MM.1S (cell line): ENCODE measurements at regions not wholly inside any gene's neighbourhood (a gene's known extent, or its start where the extent isn't known, plus 50 kb on each side); places are given as distances from the start of the nearest gene placed in this dataset.

Source experiments
- DNase-seq: peaks from one replicate; pipeline ENCODE4 v3.0.0-alpha.2; 2015
- H2AFZ ChIP-seq: fragments of 300-600 bp; sonication (generic); 2 replicates; pipeline ENCODE4 v1.6.0; 2016; ENCODE audit warnings: antibody characterized with exemption, low read length
- H3F3A ChIP-seq: fragments of 300-600 bp; sonication (generic); 2 replicates; pipeline ENCODE4 v1.6.1; 2016; ENCODE audit warnings: mild to moderate bottlenecking, antibody characterized with exemption, low read length, moderate library complexity, mixed read lengths; ENCODE audit not compliant: insufficient read depth
- H3K27ac ChIP-seq: fragments of 300-600 bp; sonication (generic); 2 replicates; pipeline ENCODE4 v1.5.1; 2016; ENCODE audit warnings: mild to moderate bottlenecking, low read length
- H3K27me3 ChIP-seq: fragments of 300-600 bp; sonication (generic); replicated peaks from 2 replicates; pipeline ENCODE4 v1.6.0; 2016; ENCODE audit warnings: low read length; ENCODE audit not compliant: insufficient read depth
- H3K36me3 ChIP-seq: fragments of 300-600 bp; sonication (generic); replicated peaks from 2 replicates; pipeline ENCODE4 v1.6.1; 2016; ENCODE audit warnings: mild to moderate bottlenecking, low read length, mixed read lengths; ENCODE audit not compliant: insufficient read depth
- H3K4me1 ChIP-seq: fragments of 300-600 bp; sonication (generic); 2 replicates; pipeline ENCODE4 v1.6.1; 2016; ENCODE audit warnings: low read length, mixed read lengths
- H3K4me2 ChIP-seq: fragments of 300-600 bp; sonication (generic); 2 replicates; pipeline ENCODE4 v1.6.0; 2016; ENCODE audit warnings: low read depth, low read length
- H3K4me3 ChIP-seq: fragments of 300-600 bp; sonication (generic); 2 replicates; pipeline ENCODE4 v1.5.1; 2016; ENCODE audit warnings: low read length, mixed read lengths
- H3K79me2 ChIP-seq: fragments of 300-600 bp; sonication (generic); 2 replicates; pipeline ENCODE4 v1.6.1; 2016; ENCODE audit warnings: mixed run types, low read length, mixed read lengths
- H3K9ac ChIP-seq: fragments of 300-600 bp; sonication (generic); 2 replicates; pipeline ENCODE4 v1.6.1; 2016; ENCODE audit warnings: low read length, mixed read lengths
- H3K9me2 ChIP-seq: fragments of 300-600 bp; sonication (generic); replicated peaks from 2 replicates; pipeline ENCODE4 v1.6.1; 2016; ENCODE audit warnings: mild to moderate bottlenecking, low read length, mixed read lengths; ENCODE audit not compliant: insufficient read depth
- H3K9me3 ChIP-seq: fragments of 300-600 bp; sonication (generic); replicated peaks from 2 replicates; pipeline ENCODE4 v1.6.1; 2016; ENCODE audit warnings: mild to moderate bottlenecking, low read length, mixed read lengths; ENCODE audit not compliant: insufficient read depth
- H4K20me1 ChIP-seq: fragments of 300-600 bp; sonication (generic); 2 replicates; pipeline ENCODE4 v1.6.1; 2016; ENCODE audit warnings: mild to moderate bottlenecking, low read length, moderate library complexity, mixed read lengths; ENCODE audit not compliant: insufficient read depth
- EZH2 ChIP-seq: fragments of 300-600 bp; sonication (generic); optimal IDR thresholded peaks from 2 replicates; pipeline ENCODE3; 2017; ENCODE audit warnings: low read depth, mild to moderate bottlenecking, antibody characterized with exemption, low read length, mixed read lengths
- EZH2phosphoT487 ChIP-seq: fragments of 300-600 bp; sonication (generic); IDR thresholded peaks from 2 replicates; pipeline ENCODE4 v1.6.1; 2018; ENCODE audit warnings: antibody characterized with exemption, low read length
- TF ChIP-seq, protein P1 (sequence below): fragments of 300-600 bp; sonication (generic); IDR thresholded peaks from 2 replicates; pipeline ENCODE4 v1.5.1; 2016; ENCODE audit warnings: antibody characterized with exemption, low read length, mixed read lengths

DNA sequence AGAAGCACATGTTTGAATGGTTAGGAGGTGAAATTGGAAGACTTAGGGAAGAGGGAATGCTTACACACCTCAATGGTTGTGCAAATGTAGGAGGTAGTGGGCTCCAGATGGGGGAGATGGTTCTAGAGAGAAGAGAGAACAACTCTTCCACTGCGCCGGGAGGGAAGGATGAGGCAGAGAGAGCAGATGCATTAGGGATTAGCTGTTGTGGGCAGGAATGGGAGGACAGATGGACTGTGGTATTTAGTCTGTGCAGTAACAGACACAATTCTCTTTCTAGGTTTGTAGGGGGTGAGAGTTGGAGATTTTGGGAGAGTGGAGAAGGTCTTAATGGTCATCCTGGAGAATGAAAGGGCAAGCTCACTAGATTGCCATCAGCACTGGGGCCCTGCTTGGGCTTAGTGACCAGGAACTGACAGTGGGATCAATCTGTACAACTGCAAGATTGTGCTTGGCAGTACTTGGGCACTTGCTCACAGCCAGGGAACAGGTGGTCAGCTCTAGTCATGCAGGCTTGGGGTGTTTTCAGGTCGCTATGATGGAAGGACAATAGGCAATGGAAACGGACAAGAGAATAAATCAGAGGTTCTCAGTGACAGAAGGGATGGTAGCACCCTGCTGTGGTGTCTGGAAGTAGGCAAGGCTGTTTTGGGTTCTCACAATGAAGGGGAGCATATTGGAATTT is 182.0 kb upstream of the MYLIP start:
- H3K27me3 ChIP-seq: no peaks in the 10 kb centered on the region
- DNase-seq: no peak

DNA sequence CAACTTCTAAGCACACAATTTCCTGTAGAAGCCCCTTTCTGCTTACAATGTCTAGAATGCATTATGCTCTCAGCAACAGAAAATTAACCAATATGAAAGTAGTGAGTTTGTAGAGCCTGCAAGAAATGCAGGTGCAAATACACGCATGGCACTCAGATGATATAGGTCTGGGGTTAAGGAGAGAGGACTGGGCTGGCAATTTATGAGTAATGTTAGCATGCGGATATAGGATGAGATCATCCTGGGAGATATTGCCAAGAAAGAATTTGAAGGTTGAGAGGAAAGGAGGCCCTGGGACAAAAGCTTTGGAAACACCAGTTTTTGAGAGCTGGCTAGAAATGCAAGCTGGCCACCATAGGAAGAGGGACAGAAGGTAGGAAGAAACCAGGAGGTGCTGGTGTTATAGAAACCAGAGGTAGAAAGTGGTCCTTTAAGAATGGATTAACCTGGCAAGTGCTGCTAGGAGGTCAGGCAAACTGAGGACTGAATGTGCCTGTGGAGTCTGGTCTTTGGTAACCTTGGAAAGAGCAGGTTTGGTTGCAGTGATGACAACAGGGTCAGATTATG is 183.2 kb upstream of the MYLIP start:
- Histone ChIP-seq H3K36me3 (no peaks in the 10 kb centered on the region), H3K27me3 (no peaks in the 10 kb centered on the region), H4K20me1 (no peaks in the 10 kb centered on the region), H3K79me2 (no peaks in the 10 kb centered on the region), H3K9me2 (no peaks in the 10 kb centered on the region), H3K4me2 (no peak overlapping the region), H3K9ac (no peak overlapping the region), H3K4me1 (peaks cover 20% of the 10 kb centered on the region), H2AFZ (no peak overlapping the region), H3K27ac (no peak overlapping the region), H3F3A (no peaks in the 10 kb centered on the region), H3K9me3 (no peaks in the 10 kb centered on the region), H3K4me3 (no peak overlapping the region)
- TF ChIP-seq, protein P1, sequence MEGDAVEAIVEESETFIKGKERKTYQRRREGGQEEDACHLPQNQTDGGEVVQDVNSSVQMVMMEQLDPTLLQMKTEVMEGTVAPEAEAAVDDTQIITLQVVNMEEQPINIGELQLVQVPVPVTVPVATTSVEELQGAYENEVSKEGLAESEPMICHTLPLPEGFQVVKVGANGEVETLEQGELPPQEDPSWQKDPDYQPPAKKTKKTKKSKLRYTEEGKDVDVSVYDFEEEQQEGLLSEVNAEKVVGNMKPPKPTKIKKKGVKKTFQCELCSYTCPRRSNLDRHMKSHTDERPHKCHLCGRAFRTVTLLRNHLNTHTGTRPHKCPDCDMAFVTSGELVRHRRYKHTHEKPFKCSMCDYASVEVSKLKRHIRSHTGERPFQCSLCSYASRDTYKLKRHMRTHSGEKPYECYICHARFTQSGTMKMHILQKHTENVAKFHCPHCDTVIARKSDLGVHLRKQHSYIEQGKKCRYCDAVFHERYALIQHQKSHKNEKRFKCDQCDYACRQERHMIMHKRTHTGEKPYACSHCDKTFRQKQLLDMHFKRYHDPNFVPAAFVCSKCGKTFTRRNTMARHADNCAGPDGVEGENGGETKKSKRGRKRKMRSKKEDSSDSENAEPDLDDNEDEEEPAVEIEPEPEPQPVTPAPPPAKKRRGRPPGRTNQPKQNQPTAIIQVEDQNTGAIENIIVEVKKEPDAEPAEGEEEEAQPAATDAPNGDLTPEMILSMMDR: no peak
- DNase-seq: no peak

More for the DNA sequence above, 182.0 kb upstream of the MYLIP start:
- H3F3A ChIP-seq: no peaks in the 10 kb centered on the region
- H4K20me1 ChIP-seq: no peaks in the 10 kb centered on the region
- H3K79me2 ChIP-seq: no peaks in the 10 kb centered on the region
- no peak overlapping the region for H3K9ac ChIP-seq
- H3K27ac ChIP-seq: no peak overlapping the region
- TF ChIP-seq EZH2 (no peak), EZH2phosphoT487 (no peak)
- TF ChIP-seq, protein P1: no peak
- H3K36me3 ChIP-seq: no peaks in the 10 kb centered on the region
- H3K4me3 ChIP-seq: no peak overlapping the region
- no peak overlapping the region for H3K4me2 ChIP-seq
- H2AFZ ChIP-seq: no peak overlapping the region
- peaks cover 17% of the 10 kb centered on the region for H3K4me1 ChIP-seq
- H3K9me2 ChIP-seq: no peaks in the 10 kb centered on the region
- no peaks in the 10 kb centered on the region for H3K9me3 ChIP-seq

- H3K4me3 ChIP-seq: no peak overlapping the region
- H4K20me1 ChIP-seq: no peaks in the 10 kb centered on the region
- no peak overlapping the region for H3K27ac ChIP-seq
- TF ChIP-seq EZH2 (no peak), EZH2phosphoT487 (no peak)
- TF ChIP-seq, protein P1: no peak
- H3K4me1 ChIP-seq: peaks cover 20% of the 10 kb centered on the region
- DNase-seq: no peak
- no peaks in the 10 kb centered on the region for H3K79me2 ChIP-seq
- no peaks in the 10 kb centered on the region for H3K9me2 ChIP-seq
- H3K27me3 ChIP-seq: no peaks in the 10 kb centered on the region
- H3K9me3 ChIP-seq: no peaks in the 10 kb centered on the region
- no peak overlapping the region for H3K4me2 ChIP-seq
- no peak overlapping the region for H3K9ac ChIP-seq
- no peak overlapping the region for H2AFZ ChIP-seq
- no peaks in the 10 kb centered on the region for H3K36me3 ChIP-seq
- no peaks in the 10 kb centered on the region for H3F3A ChIP-seq
These were observed 185.5 kb upstream of the MYLIP start for GRCh38 chr6:15943423-15943822.
